GM18505 (cell line): ENCODE measurements at regions not wholly inside any gene's neighbourhood (a gene's known extent, or its start where the extent isn't known, plus 50 kb on each side); places are given as distances from the start of the nearest gene placed in this dataset.
"Not testable (repeated sequence)": the region's sequence is repeated elsewhere in the genome, so short reads cannot be mapped to it uniquely, and the experiment has no call there.

Experiments
- ATAC-seq: cut with Tn5 transposase; IDR thresholded peaks from one replicate; pipeline ENCODE4 v1.9.1; 2021; ENCODE audit not compliant: unreplicated experiment
- POLR2A ChIP-seq: IDR thresholded peaks from 4 replicates; pipeline ENCODE4 v1.6.1; 2011; ENCODE audit warnings: borderline replicate concordance; ENCODE audit not compliant: insufficient read depth, insufficient read length; ENCODE audit errors: extremely low read depth

- no peak for ATAC-seq
- no peak for TF ChIP-seq POLR2A
Observed at GRCh38 chr12:58725400-58726105, 194.8 kb downstream of the LRIG3 start.

- no peak for TF ChIP-seq POLR2A
- ATAC-seq = no peak
Observed at GRCh38 chr12:58727521-58727920, 192.8 kb downstream of the LRIG3 start.

- TF ChIP-seq POLR2A = no peak
- ATAC-seq = no peak
Observed at GRCh38 chr12:58728397-58728796, 191.9 kb downstream of the LRIG3 start.

GRCh38 chr12:58731096-58731495 lies 189.2 kb downstream of the LRIG3 start:
- ATAC-seq = no peak
- no peak for TF ChIP-seq POLR2A

GRCh38 chr12:58732894-58733293 lies 187.4 kb downstream of the LRIG3 start:
- no peak for TF ChIP-seq POLR2A
- no peak for ATAC-seq

- no peak for TF ChIP-seq POLR2A
Observed at GRCh38 chr12:58741226-58741625, 179.1 kb downstream of the LRIG3 start.

GRCh38 chr12:58745348-58746125 lies 174.8 kb downstream of the LRIG3 start:
- no peak for TF ChIP-seq POLR2A
- ATAC-seq = no peak

More at GRCh38 chr12:58741226-58741625, 179.1 kb downstream of the LRIG3 start:
- ATAC-seq = no peak

- ATAC-seq = no peak
- TF ChIP-seq POLR2A = no peak
Observed at GRCh38 chr12:58747533-58747932, 172.8 kb downstream of the LRIG3 start.

- no peak for TF ChIP-seq POLR2A
- no peak for ATAC-seq
Observed at GRCh38 chr12:58750484-58750883, 169.8 kb downstream of the LRIG3 start.

- ATAC-seq = no peak
- no peak for TF ChIP-seq POLR2A
Observed at GRCh38 chr12:58757422-58757821, 162.9 kb downstream of the LRIG3 start.

GRCh38 chr12:58759745-58760144 lies 160.6 kb downstream of the LRIG3 start:
- ATAC-seq = not testable (repeated sequence)

GRCh38 chr12:58761308-58761707 lies 159.0 kb downstream of the LRIG3 start:
- ATAC-seq = no peak
- TF ChIP-seq POLR2A = no peak

- no peak for TF ChIP-seq POLR2A
- no peak for ATAC-seq
Observed at GRCh38 chr12:58764100-58764953, 156.0 kb downstream of the LRIG3 start.
